Parathyroid adenoma (tissue), 2 donors: ENCODE measurements at regions not wholly inside any gene's neighbourhood (a gene's known extent, or its start where the extent isn't known, plus 50 kb on each side); places are given as distances from the start of the nearest gene placed in this dataset.

Source experiments
- H2AFZ ChIP-seq: fragments of 300-600 bp; sonication (generic); one replicate; pipeline ENCODE4 v1.7.0; 2017; ENCODE audit warnings: antibody characterized with exemption, mild to moderate bottlenecking
- H3K27ac ChIP-seq: fragments of 300-600 bp; sonication (generic); one replicate; pipeline ENCODE4 v1.7.0; 2017
- H3K27me3 ChIP-seq: fragments of 300-600 bp; sonication (generic); one replicate; pipeline ENCODE4 v1.7.0; 2017; ENCODE audit warnings: low read length; ENCODE audit not compliant: control insufficient read depth, insufficient read depth
- H3K36me3 ChIP-seq: fragments of 300-600 bp; sonication (generic); one replicate; pipeline ENCODE4 v1.7.0; 2017; ENCODE audit warnings: low read length; ENCODE audit not compliant: control insufficient read depth, insufficient read depth
- H3K4me1 ChIP-seq: fragments of 300-600 bp; sonication (generic); one replicate; pipeline ENCODE4 v1.7.0; 2017; ENCODE audit warnings: control low read depth
- H3K4me2 ChIP-seq: fragments of 300-600 bp; sonication (generic); one replicate; pipeline ENCODE4 v1.7.0; 2017; ENCODE audit warnings: low read length
- H3K4me3 ChIP-seq: fragments of 300-600 bp; sonication (generic); one replicate; pipeline ENCODE4 v1.7.0; 2017; ENCODE audit warnings: low read depth, low read length
- H3K79me2 ChIP-seq: fragments of 300-600 bp; sonication (generic); one replicate; pipeline ENCODE4 v1.7.0; 2017; ENCODE audit warnings: control low read depth
- H3K9ac ChIP-seq: fragments of 300-600 bp; sonication (generic); one replicate; pipeline ENCODE4 v1.7.0; 2017; ENCODE audit warnings: mild to moderate bottlenecking
- H3K9me3 ChIP-seq: fragments of 300-600 bp; sonication (generic); one replicate; pipeline ENCODE4 v1.7.0; 2017; ENCODE audit warnings: low read length; ENCODE audit not compliant: control insufficient read depth
- TF ChIP-seq, protein P1 (sequence below): fragments of 300-600 bp; sonication (generic); IDR thresholded peaks from one replicate; pipeline ENCODE4 v1.7.0; 2017; ENCODE audit warnings: antibody characterized with exemption, mild to moderate bottlenecking
- donor health status: primary hyperparathyroidism.

- Histone ChIP-seq H3K9ac (no peak overlapping the region), H3K9me3 (no peaks in the 10 kb centered on the region), H3K36me3 (no peaks in the 10 kb centered on the region), H3K27me3 (no peaks in the 10 kb centered on the region), H3K4me2 (no peak overlapping the region), H3K4me3 (no peak overlapping the region), H3K4me1 (no peaks in the 10 kb centered on the region), H3K27ac (no peak overlapping the region), H3K79me2 (no peaks in the 10 kb centered on the region), H2AFZ (no peak overlapping the region)
- TF ChIP-seq, protein P1, sequence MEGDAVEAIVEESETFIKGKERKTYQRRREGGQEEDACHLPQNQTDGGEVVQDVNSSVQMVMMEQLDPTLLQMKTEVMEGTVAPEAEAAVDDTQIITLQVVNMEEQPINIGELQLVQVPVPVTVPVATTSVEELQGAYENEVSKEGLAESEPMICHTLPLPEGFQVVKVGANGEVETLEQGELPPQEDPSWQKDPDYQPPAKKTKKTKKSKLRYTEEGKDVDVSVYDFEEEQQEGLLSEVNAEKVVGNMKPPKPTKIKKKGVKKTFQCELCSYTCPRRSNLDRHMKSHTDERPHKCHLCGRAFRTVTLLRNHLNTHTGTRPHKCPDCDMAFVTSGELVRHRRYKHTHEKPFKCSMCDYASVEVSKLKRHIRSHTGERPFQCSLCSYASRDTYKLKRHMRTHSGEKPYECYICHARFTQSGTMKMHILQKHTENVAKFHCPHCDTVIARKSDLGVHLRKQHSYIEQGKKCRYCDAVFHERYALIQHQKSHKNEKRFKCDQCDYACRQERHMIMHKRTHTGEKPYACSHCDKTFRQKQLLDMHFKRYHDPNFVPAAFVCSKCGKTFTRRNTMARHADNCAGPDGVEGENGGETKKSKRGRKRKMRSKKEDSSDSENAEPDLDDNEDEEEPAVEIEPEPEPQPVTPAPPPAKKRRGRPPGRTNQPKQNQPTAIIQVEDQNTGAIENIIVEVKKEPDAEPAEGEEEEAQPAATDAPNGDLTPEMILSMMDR, result no peak
Measured at GRCh38 chr13:44843403-44843802, 145.9 kb downstream of the NUFIP1 start.

GRCh38 chr13:44842158-44842557 is 147.1 kb downstream of the NUFIP1 start:
- Histone ChIP-seq H3K9me3 (no peaks in the 10 kb centered on the region), H3K9ac (no peak overlapping the region), H2AFZ (no peak overlapping the region), H3K27ac (no peak overlapping the region), H3K79me2 (no peaks in the 10 kb centered on the region), H3K4me1 (no peaks in the 10 kb centered on the region), H3K4me3 (no peak overlapping the region), H3K27me3 (no peaks in the 10 kb centered on the region), H3K36me3 (no peaks in the 10 kb centered on the region), H3K4me2 (no peak overlapping the region)
- TF ChIP-seq, protein P1, result no peak

- H3K4me3 ChIP-seq, result no peak overlapping the region
- TF ChIP-seq, protein P1, result no peak
Measured at GRCh38 chr13:44840131-44840530, 149.1 kb downstream of the NUFIP1 start.

DNA sequence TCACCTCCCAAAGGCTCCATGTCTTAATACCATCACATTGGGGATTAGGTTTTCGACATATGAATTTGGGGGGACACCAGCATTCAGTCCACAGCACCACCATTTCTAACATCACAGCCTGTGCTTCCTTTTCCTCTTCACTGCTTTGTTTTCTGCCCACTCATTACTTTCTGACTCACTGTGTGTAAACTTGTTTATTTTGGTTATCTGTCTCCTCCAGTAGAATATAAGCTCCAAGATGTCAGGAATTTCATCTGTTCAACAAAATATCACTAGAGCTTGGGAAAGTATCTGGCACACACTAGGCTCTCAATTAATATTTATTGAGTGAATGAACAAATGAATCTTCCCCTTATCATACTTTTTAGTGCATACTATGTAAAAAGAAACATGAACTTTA is 152.0 kb downstream of the NUFIP1 start:
- Histone ChIP-seq H2AFZ (no peak overlapping the region), H3K9me3 (no peaks in the 10 kb centered on the region), H3K4me2 (no peak overlapping the region), H3K27me3 (no peaks in the 10 kb centered on the region), H3K36me3 (no peaks in the 10 kb centered on the region), H3K79me2 (no peaks in the 10 kb centered on the region), H3K9ac (no peak overlapping the region), H3K27ac (no peak overlapping the region), H3K4me3 (no peak overlapping the region), H3K4me1 (no peaks in the 10 kb centered on the region)
- TF ChIP-seq, protein P1, result no peak

More at GRCh38 chr13:44840131-44840530, 149.1 kb downstream of the NUFIP1 start:
- Histone ChIP-seq H3K27me3 (no peaks in the 10 kb centered on the region), H2AFZ (no peak overlapping the region), H3K36me3 (no peaks in the 10 kb centered on the region), H3K9ac (no peak overlapping the region), H3K9me3 (no peaks in the 10 kb centered on the region), H3K79me2 (no peaks in the 10 kb centered on the region), H3K27ac (no peak overlapping the region), H3K4me2 (no peak overlapping the region), H3K4me1 (no peaks in the 10 kb centered on the region)

- H2AFZ ChIP-seq, result no peak overlapping the region
- H3K9me3 ChIP-seq, result no peaks in the 10 kb centered on the region
- H3K27me3 ChIP-seq, result no peaks in the 10 kb centered on the region
- peaks cover 3% of the 10 kb centered on the region for H3K4me1 ChIP-seq
- TF ChIP-seq, protein P1, result no peak
- H3K27ac ChIP-seq, result no peak overlapping the region
- no peak overlapping the region for H3K9ac ChIP-seq
- H3K4me3 ChIP-seq, result no peak overlapping the region
- no peak overlapping the region for H3K4me2 ChIP-seq
- no peaks in the 10 kb centered on the region for H3K79me2 ChIP-seq
- H3K36me3 ChIP-seq, result no peaks in the 10 kb centered on the region
Measured at GRCh38 chr13:44834404-44834803, 154.9 kb downstream of the NUFIP1 start.
